Suprapubic skin (tissue), 4 donors: ENCODE measurements at regions not wholly inside any gene's neighbourhood (a gene's known extent, or its start where the extent isn't known, plus 50 kb on each side); places are given as distances from the start of the nearest gene placed in this dataset.
A peak's percentile ranks its signal among the peaks of the same experiment; 100 is the strongest.

Experiments used
- DNase-seq, 2 donors: peaks; one replicate each; pipeline ENCODE4 v3.0.0-alpha.2; 2019; ENCODE audit warnings: low spot score in 2 of 2
- H3K27ac ChIP-seq: fragments of 200-600 bp; sonication (generic); one replicate; pipeline ENCODE4 v1.5.1; 2019
- H3K27me3 ChIP-seq: fragments of 200-600 bp; sonication (generic); one replicate; pipeline ENCODE4 v1.5.1; 2019
- H3K36me3 ChIP-seq: fragments of 200-600 bp; sonication (generic); one replicate; pipeline ENCODE4 v1.5.1; 2019
- H3K4me1 ChIP-seq: fragments of 200-600 bp; sonication (generic); one replicate; pipeline ENCODE4 v1.5.1; 2019
- H3K4me3 ChIP-seq: fragments of 200-600 bp; sonication (generic); one replicate; pipeline ENCODE4 v1.5.1; 2019; ENCODE audit warnings: mild to moderate bottlenecking
- H3K9me3 ChIP-seq: fragments of 200-600 bp; sonication (generic); one replicate; pipeline ENCODE4 v1.5.1; 2019
- EP300 ChIP-seq: sonication (generic); formaldehyde crosslinking; IDR thresholded peaks from one replicate; pipeline ENCODE4 v1.6.1; 2017; ENCODE audit warnings: antibody characterized with exemption
- POLR2A ChIP-seq, 2 donors: fragments of 450-650 bp; IDR thresholded peaks; one replicate each; pipeline ENCODE4 v1.6.1; 2017; ENCODE audit warnings: antibody characterized with exemption in 2 of 2, mild to moderate bottlenecking in 2 of 2, moderate library complexity in 2 of 2
- POLR2AphosphoS5 ChIP-seq, 3 donors: sonication (generic); formaldehyde crosslinking; IDR thresholded peaks; one replicate each; pipeline ENCODE4 v1.6.1; 2017; ENCODE audit warnings: antibody characterized with exemption in 3 of 3
- WGBS: methylation state at CpG from one replicate; pipeline ENCODE4 v1.1.5; 2018; 5-methylcytosine and 5-hydroxymethylcytosine counted together
- TF ChIP-seq, protein P1 (sequence below), 2 donors: fragments of 200-600 bp in 1 of 2; fragments of 450-650 bp in 1 of 2; sonication (generic) in 1 of 2; IDR thresholded peaks; one replicate each; pipeline ENCODE4 v1.5.1; 2016 to 2019; ENCODE audit warnings: antibody characterized with exemption in 2 of 2, mild to moderate bottlenecking in 1 of 2, moderate library complexity in 1 of 2

GRCh38 chr18:78687736-78688135, 291.9 kb upstream of the SALL3 start:
- peaks cover 7% of the 10 kb centered on the region for H3K27me3 ChIP-seq
- no peaks in the 10 kb centered on the region for H3K4me1 ChIP-seq
- H3K36me3 ChIP-seq, result no peaks in the 10 kb centered on the region
- DNase-seq, result peak in 1 of 2 donors; percentile 49
- TF ChIP-seq POLR2AphosphoS5 (IDR thresholded peaks at IDR 0.05), result no peak
- TF ChIP-seq POLR2A (IDR thresholded peaks at IDR 0.05), result no peak
- TF ChIP-seq, protein P1, sequence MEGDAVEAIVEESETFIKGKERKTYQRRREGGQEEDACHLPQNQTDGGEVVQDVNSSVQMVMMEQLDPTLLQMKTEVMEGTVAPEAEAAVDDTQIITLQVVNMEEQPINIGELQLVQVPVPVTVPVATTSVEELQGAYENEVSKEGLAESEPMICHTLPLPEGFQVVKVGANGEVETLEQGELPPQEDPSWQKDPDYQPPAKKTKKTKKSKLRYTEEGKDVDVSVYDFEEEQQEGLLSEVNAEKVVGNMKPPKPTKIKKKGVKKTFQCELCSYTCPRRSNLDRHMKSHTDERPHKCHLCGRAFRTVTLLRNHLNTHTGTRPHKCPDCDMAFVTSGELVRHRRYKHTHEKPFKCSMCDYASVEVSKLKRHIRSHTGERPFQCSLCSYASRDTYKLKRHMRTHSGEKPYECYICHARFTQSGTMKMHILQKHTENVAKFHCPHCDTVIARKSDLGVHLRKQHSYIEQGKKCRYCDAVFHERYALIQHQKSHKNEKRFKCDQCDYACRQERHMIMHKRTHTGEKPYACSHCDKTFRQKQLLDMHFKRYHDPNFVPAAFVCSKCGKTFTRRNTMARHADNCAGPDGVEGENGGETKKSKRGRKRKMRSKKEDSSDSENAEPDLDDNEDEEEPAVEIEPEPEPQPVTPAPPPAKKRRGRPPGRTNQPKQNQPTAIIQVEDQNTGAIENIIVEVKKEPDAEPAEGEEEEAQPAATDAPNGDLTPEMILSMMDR (IDR thresholded peaks at IDR 0.05), result no peak
- TF ChIP-seq EP300, result no peak
- 70% methylated on average over 2 of the region's 7 CpGs for WGBS
- H3K9me3 ChIP-seq, result no peaks in the 10 kb centered on the region
- no peak overlapping the region for H3K27ac ChIP-seq
- no peak overlapping the region for H3K4me3 ChIP-seq

DNA sequence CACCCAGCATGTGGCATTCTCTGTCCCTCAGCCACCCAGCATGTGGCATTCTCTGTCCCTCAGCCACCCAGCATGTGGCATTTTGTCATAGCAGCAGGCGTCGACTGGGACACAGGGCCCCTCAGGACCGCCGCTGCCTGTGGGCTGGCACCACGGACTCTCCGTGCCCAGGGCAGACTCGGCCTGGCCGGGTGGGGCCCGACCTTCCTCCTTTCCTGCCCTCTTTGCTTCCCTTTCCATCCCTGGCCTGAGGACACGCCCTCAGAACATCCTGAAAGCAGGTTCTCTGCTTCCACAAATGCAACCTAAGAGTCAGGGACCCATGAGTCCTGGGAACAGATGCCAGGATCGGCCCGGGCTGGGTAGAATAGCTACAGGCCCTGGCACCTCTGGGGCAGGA, 291.4 kb upstream of the SALL3 start:
- WGBS, result 77% methylated on average over 9 of the region's 12 CpGs
- no peaks in the 10 kb centered on the region for H3K4me1 ChIP-seq
- H3K36me3 ChIP-seq, result no peaks in the 10 kb centered on the region
- H3K27ac ChIP-seq, result no peak overlapping the region
- no peak overlapping the region for H3K4me3 ChIP-seq
- H3K9me3 ChIP-seq, result no peaks in the 10 kb centered on the region
- H3K27me3 ChIP-seq, result peaks cover 7% of the 10 kb centered on the region
- DNase-seq, result peak in 1 of 2 donors; percentile 58
- TF ChIP-seq, protein P1 (IDR thresholded peaks at IDR 0.05), result no peak
- TF ChIP-seq POLR2A (IDR thresholded peaks at IDR 0.05) (no peak), POLR2AphosphoS5 (IDR thresholded peaks at IDR 0.05) (no peak), EP300 (no peak)

DNA sequence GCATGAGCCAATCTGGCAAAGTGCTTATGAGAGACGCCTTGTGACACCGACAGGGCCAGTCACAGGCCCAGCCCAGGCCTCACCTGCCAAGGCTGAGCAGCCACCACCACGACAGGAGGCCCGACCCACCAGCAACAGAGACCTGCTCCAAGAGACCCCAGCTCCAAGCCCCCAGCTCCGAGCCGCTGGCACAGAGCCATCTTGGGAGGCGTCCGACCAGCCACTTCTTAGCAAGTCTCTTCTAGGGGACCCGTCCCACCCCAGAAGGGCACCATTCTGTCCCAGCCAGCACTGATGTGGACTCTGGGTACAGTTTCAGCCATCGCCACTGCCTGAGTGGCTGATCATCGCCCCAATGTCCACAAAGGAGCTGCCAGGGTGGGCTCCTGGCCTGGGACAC, 290.7 kb upstream of the SALL3 start:
- Histone ChIP-seq H3K27ac (no peak overlapping the region), H3K27me3 (peaks cover 7% of the 10 kb centered on the region), H3K9me3 (no peaks in the 10 kb centered on the region), H3K36me3 (no peaks in the 10 kb centered on the region), H3K4me1 (no peaks in the 10 kb centered on the region), H3K4me3 (no peak overlapping the region)
- WGBS, result 81% methylated on average over 6 of the region's 11 CpGs
- peak in 1 of 2 donors; percentile 74 for DNase-seq
- TF ChIP-seq EP300, result no peak
- TF ChIP-seq, protein P1 (IDR thresholded peaks at IDR 0.05), result no peak

DNA sequence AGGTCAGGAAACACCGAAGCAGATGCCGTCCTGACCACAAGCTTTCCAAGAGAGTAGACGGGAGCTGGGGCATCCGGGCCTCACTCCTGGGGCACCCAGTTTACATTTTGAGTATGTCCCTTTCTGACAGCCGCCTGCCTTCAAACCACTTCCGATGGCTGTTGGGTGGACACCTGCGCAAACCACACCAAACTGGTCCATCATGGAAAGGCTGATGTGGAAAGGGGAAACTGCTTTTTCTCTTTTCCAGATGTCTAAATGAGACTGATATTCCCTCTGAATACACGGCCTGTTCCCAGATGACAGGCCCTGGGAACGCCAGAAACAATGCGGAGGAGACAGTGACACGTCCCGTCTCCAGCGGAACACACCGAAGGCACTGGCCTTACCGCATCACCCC, 290.0 kb upstream of the SALL3 start:
- TF ChIP-seq, protein P1 (IDR thresholded peaks at IDR 0.05), result no peak
- TF ChIP-seq EP300, result no peak
- no peak for TF ChIP-seq POLR2A (IDR thresholded peaks at IDR 0.05)
- no peak for TF ChIP-seq POLR2AphosphoS5 (IDR thresholded peaks at IDR 0.05)
- DNase-seq, result no peak
- no peaks in the 10 kb centered on the region for H3K9me3 ChIP-seq

DNA sequence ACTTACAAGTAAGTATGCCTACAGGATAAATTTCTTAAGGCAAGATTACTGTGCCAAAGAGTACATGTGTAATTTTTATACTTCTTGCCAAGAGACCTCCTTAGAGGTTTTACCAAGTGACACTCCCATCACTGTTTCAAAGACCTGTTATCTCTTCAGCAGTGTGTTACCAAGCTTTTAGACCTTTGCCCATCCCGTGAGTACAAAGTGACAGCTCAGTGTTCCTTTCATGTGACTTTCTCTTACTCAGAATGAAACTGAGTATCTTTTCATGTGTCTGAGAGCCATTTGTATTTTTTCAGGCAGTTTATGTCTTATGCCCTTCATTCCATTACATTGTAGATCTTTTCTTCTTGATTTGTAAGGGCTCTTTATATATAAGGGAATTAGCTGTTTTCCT, 287.5 kb upstream of the SALL3 start:
- DNase-seq, result no peak

More for the DNA sequence above, 290.0 kb upstream of the SALL3 start:
- Histone ChIP-seq H3K4me3 (no peak overlapping the region), H3K27me3 (peaks cover 7% of the 10 kb centered on the region), H3K27ac (no peak overlapping the region), H3K36me3 (no peaks in the 10 kb centered on the region), H3K4me1 (no peaks in the 10 kb centered on the region)
- 90% methylated on average over 15 of the region's 15 CpGs for WGBS

More for the DNA sequence above, 287.5 kb upstream of the SALL3 start:
- TF ChIP-seq POLR2A (IDR thresholded peaks at IDR 0.05) (no peak), EP300 (no peak), POLR2AphosphoS5 (IDR thresholded peaks at IDR 0.05) (no peak)
- TF ChIP-seq, protein P1 (IDR thresholded peaks at IDR 0.05), result no peak
- Histone ChIP-seq H3K9me3 (no peaks in the 10 kb centered on the region), H3K4me3 (no peak overlapping the region), H3K4me1 (no peaks in the 10 kb centered on the region), H3K27me3 (peaks cover 5% of the 10 kb centered on the region), H3K27ac (no peak overlapping the region), H3K36me3 (no peaks in the 10 kb centered on the region)
- 63% methylated on average over 1 of the region's 1 CpG for WGBS
